ENCODE measurements at regions not wholly inside any gene's neighbourhood (a gene's known extent, or its start where the extent isn't known, plus 50 kb on each side); places are given as distances from the start of the nearest gene placed in this dataset.

- peak; percentile 72 for TF ChIP-seq RELB (IDR thresholded peaks at IDR 0.05; ENCODE audit: low read depth)
- TF ChIP-seq ZBTB40 (IDR thresholded peaks at IDR 0.05; ENCODE audit: borderline replicate concordance), result no peak
- TF ChIP-seq NFYB (IDR thresholded peaks at IDR 0.05; ENCODE audit: insufficient read depth, low read depth, low read length), result no peak
- no peak for TF ChIP-seq SIN3A (IDR thresholded peaks at IDR 0.05; ENCODE audit: low read depth, low read length)
- TF ChIP-seq DPF2 (IDR thresholded peaks at IDR 0.05), result 0 out of 2 replicates have a peak, but pooled peaks have one; percentile 43
- peak; percentile 71 for TF ChIP-seq MTA2 (IDR thresholded peaks at IDR 0.05; ENCODE audit: low read depth)
- no peak for TF ChIP-seq TARDBP (IDR thresholded peaks at IDR 0.05; ENCODE audit: borderline replicate concordance)
- TF ChIP-seq REST (IDR thresholded peaks at IDR 0.05; ENCODE audit: low read depth, low read length), result no peak
- peak; percentile 100 for TF ChIP-seq MLLT1 (IDR thresholded peaks at IDR 0.05)
- TF ChIP-seq RUNX3 (IDR thresholded peaks at IDR 0.05; ENCODE audit: low read length), result peak; percentile 86
- no peak for TF ChIP-seq HDAC2 (IDR thresholded peaks at IDR 0.05)
- TF ChIP-seq SRF (IDR thresholded peaks at IDR 0.05; ENCODE audit: low read depth in 2 of 2, low read length in 2 of 2), result peak in 1 of 2 experiments; percentile 86; a peak in 2 of 4 replicates
- peak in 1 of 2 experiments; percentile 54; a peak in 1 of 4 replicates for TF ChIP-seq BHLHE40 (IDR thresholded peaks at IDR 0.05; ENCODE audit: borderline replicate concordance in 1 of 2, low read depth in 2 of 2, low read length in 1 of 2)
- no peak for TF ChIP-seq JUND (IDR thresholded peaks at IDR 0.05; ENCODE audit: low read depth, low read length)
- no peak for TF ChIP-seq SIX5 (IDR thresholded peaks at IDR 0.05; ENCODE audit: low read depth, low read length, severe bottlenecking)
These were observed 193.3 kb upstream of the TOPAZ1 start (continued) for GRCh38 chr3:44048196-44048924.
